IPS DF 6.9 (cell line): ENCODE measurements at regions not wholly inside any gene's neighbourhood (a gene's known extent, or its start where the extent isn't known, plus 50 kb on each side); places are given as distances from the start of the nearest gene placed in this dataset.
"Not testable (repeated sequence)": the region's sequence is repeated elsewhere in the genome, so short reads cannot be mapped to it uniquely, and the experiment has no call there.

Experiments used
- DNase-seq: peaks from one replicate; pipeline ENCODE4 v3.0.0-alpha.2; 2013; ENCODE audit warnings: low read depth, low spot score
- H3K27ac ChIP-seq: one replicate; pipeline ENCODE4 v1.5.1; 2013; ENCODE audit warnings: low read length, control low read depth
- H3K27me3 ChIP-seq: 2 replicates; pipeline ENCODE4 v1.6.1; 2013; ENCODE audit warnings: mild to moderate bottlenecking, low read length; ENCODE audit not compliant: control insufficient read depth, insufficient read depth
- H3K36me3 ChIP-seq: 2 replicates; pipeline ENCODE4 v1.6.1; 2013; ENCODE audit warnings: low read length; ENCODE audit not compliant: control insufficient read depth, insufficient read depth
- H3K4me1 ChIP-seq: 2 replicates; pipeline ENCODE4 v1.6.1; 2013; ENCODE audit warnings: low read length; ENCODE audit not compliant: control insufficient read depth, insufficient read depth
- H3K4me3 ChIP-seq: 2 replicates; pipeline ENCODE4 v1.5.1; 2013; ENCODE audit warnings: mild to moderate bottlenecking, low read length
- H3K9me3 ChIP-seq: 2 replicates; pipeline ENCODE4 v1.6.1; 2013; ENCODE audit warnings: low read length, inconsistent platforms; ENCODE audit not compliant: control insufficient read depth, insufficient read depth
- WGBS: extraction: QIAGEN DNeasy Blood & Tissue Kit; methylation state at CpG from one replicate; pipeline ENCODE4 v1.1.7; 2013; ENCODE audit warnings: mixed read lengths, missing lambda C conversion rate; ENCODE audit not compliant: insufficient read length, insufficient coverage; 5-methylcytosine and 5-hydroxymethylcytosine counted together

- WGBS = 100% methylated on average over 1 of the region's 5 CpGs
- Histone ChIP-seq H3K36me3 (no peaks in the 10 kb centered on the region), H3K27me3 (no peaks in the 10 kb centered on the region), H3K4me1 (no peaks in the 10 kb centered on the region), H3K27ac (no peak overlapping the region), H3K9me3 (no peaks in the 10 kb centered on the region), H3K4me3 (no peak overlapping the region)
- DNase-seq = no peak
Measured at GRCh38 chr11:96554236-96554820, 164.5 kb downstream of the JRKL start.

- H3K4me1 ChIP-seq = not testable (repeated sequence)
Measured at GRCh38 chr11:96555826-96556225, 166.0 kb downstream of the JRKL start.

GRCh38 chr11:96560727-96561126 is 170.9 kb downstream of the JRKL start:
- not testable (repeated sequence) for H3K4me1 ChIP-seq, H3K27ac ChIP-seq, H3K27me3 ChIP-seq, H3K4me3 ChIP-seq, H3K9me3 ChIP-seq, DNase-seq, H3K36me3 ChIP-seq
- no CpG with 5 or more reads among the region's 3 CpGs for WGBS

More at GRCh38 chr11:96555826-96556225, 166.0 kb downstream of the JRKL start:
- not testable (repeated sequence) for H3K27me3 ChIP-seq, H3K4me3 ChIP-seq, H3K9me3 ChIP-seq, H3K36me3 ChIP-seq, DNase-seq, H3K27ac ChIP-seq
- no CpG with 5 or more reads among the region's 10 CpGs for WGBS

GRCh38 chr11:96567176-96567575 is 177.4 kb downstream of the JRKL start:
- H3K36me3 ChIP-seq = no peaks in the 10 kb centered on the region
- no peak for DNase-seq
- H3K27ac ChIP-seq = no peak overlapping the region
- H3K27me3 ChIP-seq = no peaks in the 10 kb centered on the region
- H3K9me3 ChIP-seq = no peaks in the 10 kb centered on the region
- WGBS = no CpG with 5 or more reads among the region's 4 CpGs
- no peaks in the 10 kb centered on the region for H3K4me1 ChIP-seq
- H3K4me3 ChIP-seq = no peak overlapping the region

GRCh38 chr11:96567667-96568066 is 177.9 kb downstream of the JRKL start:
- H3K4me3 ChIP-seq = no peak overlapping the region
- no CpG with 5 or more reads among the region's 3 CpGs for WGBS

GRCh38 chr11:96576383-96576782 is 186.6 kb downstream of the JRKL start:
- Histone ChIP-seq H3K36me3 (no peaks in the 10 kb centered on the region), H3K9me3 (no peaks in the 10 kb centered on the region), H3K27ac (no peak overlapping the region), H3K27me3 (no peaks in the 10 kb centered on the region), H3K4me3 (no peak overlapping the region), H3K4me1 (no peaks in the 10 kb centered on the region)
- no CpG with 5 or more reads among the region's 2 CpGs for WGBS
- DNase-seq = no peak

More at GRCh38 chr11:96567667-96568066, 177.9 kb downstream of the JRKL start:
- no peaks in the 10 kb centered on the region for H3K36me3 ChIP-seq
- no peaks in the 10 kb centered on the region for H3K9me3 ChIP-seq
- no peaks in the 10 kb centered on the region for H3K27me3 ChIP-seq
- no peak for DNase-seq
- H3K27ac ChIP-seq = no peak overlapping the region
- no peaks in the 10 kb centered on the region for H3K4me1 ChIP-seq

GRCh38 chr11:96578379-96578778 is 188.6 kb downstream of the JRKL start:
- no peaks in the 10 kb centered on the region for H3K4me1 ChIP-seq
- no peaks in the 10 kb centered on the region for H3K36me3 ChIP-seq
- DNase-seq = no peak
- no peaks in the 10 kb centered on the region for H3K27me3 ChIP-seq
- H3K27ac ChIP-seq = no peak overlapping the region
- WGBS = no CpG with 5 or more reads among the region's 1 CpG
- no peaks in the 10 kb centered on the region for H3K9me3 ChIP-seq
- no peak overlapping the region for H3K4me3 ChIP-seq

GRCh38 chr11:96579656-96580055 is 189.8 kb downstream of the JRKL start:
- H3K27ac ChIP-seq = no peak overlapping the region
- H3K9me3 ChIP-seq = no peaks in the 10 kb centered on the region
- H3K36me3 ChIP-seq = no peaks in the 10 kb centered on the region
- H3K4me3 ChIP-seq = no peak overlapping the region
- H3K27me3 ChIP-seq = no peaks in the 10 kb centered on the region
- DNase-seq = no peak
- no peaks in the 10 kb centered on the region for H3K4me1 ChIP-seq

GRCh38 chr11:96580476-96581040 is 190.7 kb downstream of the JRKL start:
- DNase-seq = no peak
- no peak overlapping the region for H3K4me3 ChIP-seq
- no peaks in the 10 kb centered on the region for H3K9me3 ChIP-seq
- no peaks in the 10 kb centered on the region for H3K27me3 ChIP-seq
- H3K4me1 ChIP-seq = no peaks in the 10 kb centered on the region
- no peaks in the 10 kb centered on the region for H3K36me3 ChIP-seq
- no CpG with 5 or more reads among the region's 5 CpGs for WGBS
- H3K27ac ChIP-seq = no peak overlapping the region

GRCh38 chr11:96585944-96586880 is 196.4 kb downstream of the JRKL start:
- H3K27ac ChIP-seq, H3K4me1 ChIP-seq, H3K4me3 ChIP-seq, H3K36me3 ChIP-seq, DNase-seq, H3K9me3 ChIP-seq, H3K27me3 ChIP-seq: not testable (repeated sequence)
- WGBS = no CpG with 5 or more reads among the region's 2 CpGs
